Caco-2 (cell line): ENCODE measurements at regions not wholly inside any gene's neighbourhood (a gene's known extent, or its start where the extent isn't known, plus 50 kb on each side); places are given as distances from the start of the nearest gene placed in this dataset.

ENCODE experiments used
- BruUV-seq: library from RNA; stranded (reverse); fragments of 400-500 nt; replicated peaks from 2 replicates; lab custom pipeline; 2021; lab: Mats Ljungman, UMichigan
- CTCF ChIA-PET: fragments of 300-600 bp; sonication (Branson Sonifier 250); formaldehyde crosslinking; loops from one replicate; lab custom pipeline; 2022; ENCODE audit warnings: antibody characterized with exemption; lab: Charles Lee
- POLR2A ChIA-PET: fragments of 300-600 bp; sonication (Branson Sonifier 250); formaldehyde crosslinking; loops from one replicate; lab custom pipeline; 2022; ENCODE audit warnings: antibody characterized with exemption; lab: Charles Lee
- DNase-seq, 2 experiments: peaks; one replicate each; pipeline versions ENCODE4 v3.0.0 to v3.0.0-alpha.2; 2020 to 2022
- H3K27me3 ChIP-seq: replicated peaks from 2 replicates; pipeline ENCODE4 v1.6.0; 2011; ENCODE audit warnings: low read length; ENCODE audit not compliant: control insufficient read depth, insufficient read depth
- H3K36me3 ChIP-seq: 2 replicates; pipeline ENCODE4 v1.5.1; 2011; ENCODE audit warnings: low read length; ENCODE audit not compliant: control insufficient read depth, insufficient read depth
- H3K4me1 ChIP-seq: fragments of 250-450 bp; sonication (Bioruptor Pico); 2 replicates; pipeline ENCODE4 v1.5.1; 2020; ENCODE audit warnings: mild to moderate bottlenecking
- H3K4me3 ChIP-seq: 2 replicates; pipeline ENCODE4 v1.5.1; 2011; ENCODE audit warnings: low read depth, mild to moderate bottlenecking, control low read depth, low read length
- H3K9me3 ChIP-seq: fragments of 250-450 bp; sonication (Bioruptor Pico); 2 replicates; pipeline ENCODE4 v1.5.1; 2020; ENCODE audit warnings: mild to moderate bottlenecking, moderate library complexity
- H3K27ac Mint-ChIP-seq: one replicate; pipeline ENCODE4 v1.8.0; 2022; ENCODE audit warnings: mixed read lengths; ENCODE audit not compliant: unreplicated experiment
- H3K27me3 Mint-ChIP-seq: one replicate; pipeline ENCODE4 v1.8.0; 2022; ENCODE audit warnings: mixed read lengths; ENCODE audit not compliant: insufficient read depth, unreplicated experiment
- H3K36me3 Mint-ChIP-seq: one replicate; pipeline ENCODE4 v1.8.0; 2022; ENCODE audit warnings: mild to moderate bottlenecking, mixed read lengths; ENCODE audit not compliant: insufficient read depth, unreplicated experiment
- H3K4me1 Mint-ChIP-seq: one replicate; pipeline ENCODE4 v1.8.0; 2022; ENCODE audit warnings: low read depth, mixed read lengths; ENCODE audit not compliant: unreplicated experiment
- H3K4me3 Mint-ChIP-seq: one replicate; pipeline ENCODE4 v1.8.0; 2022; ENCODE audit warnings: mild to moderate bottlenecking, moderate library complexity, mixed read lengths; ENCODE audit not compliant: unreplicated experiment
- H3K9me3 Mint-ChIP-seq: one replicate; pipeline ENCODE4 v1.8.0; 2022; ENCODE audit warnings: mixed read lengths; ENCODE audit not compliant: unreplicated experiment
- CTCF ChIP-seq, 2 experiments: fragments of 200-600 bp in 1 of 2; IDR thresholded peaks; 1 replicate in 1 of 2; 2 replicates in 1 of 2; pipeline versions ENCODE4 v1.5.1 to v1.8.0; 2011 to 2022; ENCODE audit warnings: antibody characterized with exemption in 1 of 2, control low read depth in 1 of 2, inconsistent platforms in 1 of 2, low read depth in 1 of 2, low read length in 1 of 2, mild to moderate bottlenecking in 1 of 2, moderate library complexity in 1 of 2; ENCODE audit not compliant: insufficient read depth in 1 of 2, severe bottlenecking in 1 of 2, unreplicated experiment in 1 of 2
- intact Hi-C: fragments of 100-400 bp; cut with micrococcal nuclease; formaldehyde crosslinking; loops from one replicate; pipeline ENCODE4 v1.10.0; 2022; ENCODE audit not compliant: unreplicated experiment

GRCh38 chr6:114998492-114998891 lies 655.7 kb upstream of the HS3ST5 start:
- H3K27ac Mint-ChIP-seq, result no peak overlapping the region

GRCh38 chr6:114997813-114998292 lies 655.0 kb upstream of the HS3ST5 start:
- no TSS peak for BruUV-seq
- ChIA-PET POLR2A (no interaction called here), CTCF (no interaction called here)
- no peaks in the 10 kb centered on the region for H3K4me1 ChIP-seq
- Mint-ChIP-seq H3K9me3 (peaks cover 10% of the 10 kb centered on the region), H3K36me3 (no peaks in the 10 kb centered on the region), H3K27me3 (no peaks in the 10 kb centered on the region), H3K27ac (no peak overlapping the region), H3K4me1 (no peaks in the 10 kb centered on the region), H3K4me3 (no peak overlapping the region)
- no peak for DNase-seq
- intact Hi-C loops, result no loop called here
- no peaks in the 10 kb centered on the region for H3K36me3 ChIP-seq
- H3K27me3 ChIP-seq, result no peaks in the 10 kb centered on the region
- TF ChIP-seq CTCF (IDR thresholded peaks at IDR 0.05; ENCODE audit: insufficient read depth in 1 of 2, low read depth in 1 of 2, low read length in 1 of 2, severe bottlenecking in 1 of 2, unreplicated experiment in 1 of 2), result no peak
- no peak overlapping the region for H3K4me3 ChIP-seq
- no peaks in the 10 kb centered on the region; the same call in 1 of the 2 replicates for H3K9me3 ChIP-seq

More at GRCh38 chr6:114998492-114998891, 655.7 kb upstream of the HS3ST5 start:
- Histone ChIP-seq H3K9me3 (no peaks in the 10 kb centered on the region; the same call in 1 of the 2 replicates), H3K27me3 (no peaks in the 10 kb centered on the region), H3K4me1 (no peaks in the 10 kb centered on the region), H3K4me3 (no peak overlapping the region), H3K36me3 (no peaks in the 10 kb centered on the region)
- BruUV-seq, result no TSS peak
- Mint-ChIP-seq H3K9me3 (peaks cover 10% of the 10 kb centered on the region), H3K27me3 (no peaks in the 10 kb centered on the region), H3K4me1 (no peaks in the 10 kb centered on the region), H3K4me3 (no peak overlapping the region), H3K36me3 (no peaks in the 10 kb centered on the region)
- no peak for DNase-seq
- CTCF ChIA-PET, result no interaction called here
- TF ChIP-seq CTCF (IDR thresholded peaks at IDR 0.05; ENCODE audit: insufficient read depth in 1 of 2, low read depth in 1 of 2, low read length in 1 of 2, severe bottlenecking in 1 of 2, unreplicated experiment in 1 of 2), result no peak
- POLR2A ChIA-PET, result no interaction called here
- intact Hi-C loops, result no loop called here

- H3K4me3 Mint-ChIP-seq, result no peak overlapping the region
- ChIA-PET POLR2A (no interaction called here), CTCF (no interaction called here)
- BruUV-seq, result no TSS peak
- no peak overlapping the region for H3K4me3 ChIP-seq
- H3K9me3 Mint-ChIP-seq, result peaks cover 10% of the 10 kb centered on the region
- DNase-seq, result no peak
- no peak overlapping the region for H3K27ac Mint-ChIP-seq
- no peaks in the 10 kb centered on the region for H3K27me3 Mint-ChIP-seq
- TF ChIP-seq CTCF (IDR thresholded peaks at IDR 0.05; ENCODE audit: insufficient read depth in 1 of 2, low read depth in 1 of 2, low read length in 1 of 2, severe bottlenecking in 1 of 2, unreplicated experiment in 1 of 2), result no peak
- H3K27me3 ChIP-seq, result no peaks in the 10 kb centered on the region
- no peaks in the 10 kb centered on the region; the same call in 1 of the 2 replicates for H3K9me3 ChIP-seq
- H3K36me3 ChIP-seq, result no peaks in the 10 kb centered on the region
- H3K4me1 Mint-ChIP-seq, result no peaks in the 10 kb centered on the region
- H3K36me3 Mint-ChIP-seq, result no peaks in the 10 kb centered on the region
- H3K4me1 ChIP-seq, result no peaks in the 10 kb centered on the region
- intact Hi-C loops, result no loop called here
These were observed 652.7 kb upstream of the HS3ST5 start for GRCh38 chr6:114995526-114995925.
